Omental fat pad (tissue), 3 donors: ENCODE measurements at regions not wholly inside any gene's neighbourhood (a gene's known extent, or its start where the extent isn't known, plus 50 kb on each side); places are given as distances from the start of the nearest gene placed in this dataset.

ENCODE experiments used
- ATAC-seq: fragments of 150-250 bp; one replicate; pipeline ENCODE4 v1.9.1; 2016; ENCODE audit warnings: mild to moderate bottlenecking, moderate library complexity; ENCODE audit not compliant: low FRiP score
- DNase-seq: peaks from one replicate; pipeline ENCODE4 v3.0.0-alpha.2; 2019; ENCODE audit warnings: low spot score
- TF ChIP-seq, protein P1 (sequence below), 3 donors: fragments of 450-650 bp; IDR thresholded peaks; one replicate each; pipeline ENCODE4 v1.5.1; 2016 to 2017; ENCODE audit warnings: antibody characterized with exemption in 3 of 3, mild to moderate bottlenecking in 3 of 3, moderate library complexity in 2 of 3

DNA sequence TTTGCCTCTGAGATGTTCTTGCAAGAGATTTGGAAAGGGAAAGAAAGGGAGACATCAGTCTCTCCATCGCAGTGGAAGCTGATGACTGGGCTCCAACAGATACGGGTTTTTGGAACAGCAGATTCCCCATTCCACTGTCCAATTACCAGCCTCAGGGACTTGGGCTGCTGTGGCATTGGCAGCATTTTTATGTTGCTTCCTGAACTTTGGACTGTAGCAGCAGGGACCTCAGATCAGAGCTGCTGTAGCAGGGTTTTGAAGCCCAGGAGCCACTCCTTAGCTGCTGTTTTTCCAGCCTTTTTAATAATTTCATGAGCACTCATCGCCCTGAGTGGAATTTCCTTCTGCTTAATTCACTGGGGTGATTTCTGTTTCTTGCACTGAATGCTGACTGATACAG lies 135.7 kb upstream of the SLCO3A1 start:
- TF ChIP-seq, protein P1, sequence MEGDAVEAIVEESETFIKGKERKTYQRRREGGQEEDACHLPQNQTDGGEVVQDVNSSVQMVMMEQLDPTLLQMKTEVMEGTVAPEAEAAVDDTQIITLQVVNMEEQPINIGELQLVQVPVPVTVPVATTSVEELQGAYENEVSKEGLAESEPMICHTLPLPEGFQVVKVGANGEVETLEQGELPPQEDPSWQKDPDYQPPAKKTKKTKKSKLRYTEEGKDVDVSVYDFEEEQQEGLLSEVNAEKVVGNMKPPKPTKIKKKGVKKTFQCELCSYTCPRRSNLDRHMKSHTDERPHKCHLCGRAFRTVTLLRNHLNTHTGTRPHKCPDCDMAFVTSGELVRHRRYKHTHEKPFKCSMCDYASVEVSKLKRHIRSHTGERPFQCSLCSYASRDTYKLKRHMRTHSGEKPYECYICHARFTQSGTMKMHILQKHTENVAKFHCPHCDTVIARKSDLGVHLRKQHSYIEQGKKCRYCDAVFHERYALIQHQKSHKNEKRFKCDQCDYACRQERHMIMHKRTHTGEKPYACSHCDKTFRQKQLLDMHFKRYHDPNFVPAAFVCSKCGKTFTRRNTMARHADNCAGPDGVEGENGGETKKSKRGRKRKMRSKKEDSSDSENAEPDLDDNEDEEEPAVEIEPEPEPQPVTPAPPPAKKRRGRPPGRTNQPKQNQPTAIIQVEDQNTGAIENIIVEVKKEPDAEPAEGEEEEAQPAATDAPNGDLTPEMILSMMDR (IDR thresholded peaks at IDR 0.05) = no peak
- no peak for ATAC-seq
- no peak for DNase-seq

DNA sequence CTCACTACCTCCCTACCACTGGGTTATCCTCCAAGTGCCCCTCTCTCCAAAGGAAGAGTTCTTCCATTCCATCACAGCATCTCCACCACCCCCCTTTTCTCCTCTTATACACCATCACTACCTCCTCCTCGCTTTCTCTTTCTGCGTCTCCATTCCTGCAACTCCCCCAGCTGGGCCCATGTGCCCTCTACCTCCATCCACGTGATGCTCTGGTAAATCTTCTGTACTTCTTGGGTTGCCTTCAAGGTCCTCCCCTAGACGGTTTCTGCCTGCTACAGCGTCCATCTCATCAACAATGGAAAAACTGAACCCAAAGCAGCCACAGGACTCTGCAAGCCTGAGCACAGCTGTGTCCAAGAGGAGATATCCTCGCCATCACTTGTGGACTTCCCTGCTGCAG lies 129.5 kb upstream of the SLCO3A1 start:
- ATAC-seq = no peak
- TF ChIP-seq, protein P1 (IDR thresholded peaks at IDR 0.05) = no peak
- no peak for DNase-seq

DNA sequence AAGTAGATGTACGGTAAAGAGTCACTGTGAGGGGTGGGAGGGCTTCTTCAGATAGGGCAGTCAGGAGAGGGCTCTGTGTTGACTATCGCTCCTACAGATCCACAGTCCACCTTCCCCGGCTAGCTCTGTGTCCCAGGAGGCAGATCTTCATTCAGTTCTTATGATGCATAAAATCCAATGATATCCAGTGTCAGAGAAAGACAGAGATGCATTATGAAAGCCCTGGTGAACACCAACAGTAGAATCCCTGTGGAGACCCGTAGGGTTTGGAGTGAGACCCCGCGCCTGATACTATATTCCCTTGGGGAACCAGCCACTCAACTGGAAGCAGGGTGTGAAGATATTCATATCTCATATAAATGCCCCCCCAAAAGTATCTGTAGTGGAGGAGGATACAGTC lies 119.8 kb upstream of the SLCO3A1 start:
- ATAC-seq (no peak), DNase-seq (no peak)
- TF ChIP-seq, protein P1 (IDR thresholded peaks at IDR 0.05) = no peak

DNA sequence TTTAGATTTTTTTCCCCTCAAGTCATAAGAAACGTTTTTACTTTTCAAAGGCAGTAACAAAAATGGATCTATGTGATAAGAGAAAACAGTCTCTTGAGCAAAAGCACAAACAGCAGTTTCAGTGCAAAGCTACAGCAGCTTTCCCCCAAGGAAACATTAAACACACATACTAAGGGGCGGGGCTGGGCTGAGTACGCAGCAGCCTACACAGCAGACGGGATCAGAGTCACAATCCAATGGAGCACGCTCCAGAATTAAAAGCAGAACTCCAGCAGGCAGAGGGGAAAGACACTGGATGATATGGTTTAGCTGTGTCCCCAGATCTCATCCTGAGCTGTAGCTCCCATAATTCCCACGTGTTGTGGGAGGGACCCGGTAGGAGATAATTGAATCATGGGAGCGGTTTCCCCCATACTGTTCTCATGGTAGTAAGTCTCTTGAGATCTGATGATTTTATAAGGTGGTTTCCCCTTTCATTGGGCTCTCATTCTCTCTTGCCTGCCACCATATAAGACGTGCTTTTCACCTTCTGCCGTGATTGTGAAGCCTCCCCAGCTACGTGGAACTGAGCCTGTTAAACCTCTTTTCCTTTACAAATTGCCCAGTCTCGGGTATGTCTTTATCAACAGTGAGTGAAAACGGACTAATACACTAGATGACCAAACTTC lies 116.2 kb upstream of the SLCO3A1 start:
- TF ChIP-seq, protein P1 (IDR thresholded peaks at IDR 0.05) = no peak
- no peak for DNase-seq
- no peak for ATAC-seq

DNA sequence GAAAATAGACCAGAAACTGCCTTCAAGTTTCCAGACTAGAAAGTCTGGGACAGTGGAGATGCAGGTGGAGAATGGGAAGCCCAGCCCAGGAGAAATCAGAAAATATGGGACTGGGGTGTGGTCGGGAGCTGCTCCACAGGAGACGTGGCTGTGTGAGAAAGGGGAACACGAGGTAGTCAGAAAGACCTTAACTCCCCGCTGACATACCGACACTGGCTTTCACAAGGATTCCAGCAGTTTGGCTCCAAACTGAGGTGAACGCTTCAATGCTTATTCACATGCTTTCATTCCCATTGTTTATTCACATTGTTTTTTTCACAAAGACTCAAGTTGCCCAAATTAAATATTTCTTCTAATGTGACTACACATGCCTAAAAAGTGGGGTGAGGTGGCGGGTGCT lies 111.5 kb upstream of the SLCO3A1 start:
- no peak for ATAC-seq
- no peak for DNase-seq

DNA sequence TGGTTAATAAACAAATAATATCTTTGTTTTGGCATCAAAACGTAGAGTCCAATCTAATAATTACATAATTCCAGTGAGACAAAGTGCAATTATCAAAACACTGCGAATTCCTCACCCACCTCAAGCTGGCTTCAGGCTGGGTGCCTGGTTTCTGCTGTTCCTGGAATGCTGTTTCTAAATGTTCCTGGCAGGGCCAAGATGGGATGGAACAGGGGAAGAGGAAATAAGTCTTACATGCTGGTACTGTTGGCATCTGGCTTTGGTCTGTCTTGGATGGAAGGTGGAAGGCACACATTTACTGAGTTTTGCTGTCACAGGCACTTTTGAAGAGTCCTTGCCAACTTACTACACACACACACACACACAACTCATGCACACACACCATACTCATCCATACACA lies 101.9 kb upstream of the SLCO3A1 start:
- ATAC-seq (peak; percentile 66), DNase-seq (no peak)
- TF ChIP-seq, protein P1 (IDR thresholded peaks at IDR 0.05) = no peak

More for the DNA sequence above, 111.5 kb upstream of the SLCO3A1 start:
- TF ChIP-seq, protein P1 (IDR thresholded peaks at IDR 0.05) = no peak

DNA sequence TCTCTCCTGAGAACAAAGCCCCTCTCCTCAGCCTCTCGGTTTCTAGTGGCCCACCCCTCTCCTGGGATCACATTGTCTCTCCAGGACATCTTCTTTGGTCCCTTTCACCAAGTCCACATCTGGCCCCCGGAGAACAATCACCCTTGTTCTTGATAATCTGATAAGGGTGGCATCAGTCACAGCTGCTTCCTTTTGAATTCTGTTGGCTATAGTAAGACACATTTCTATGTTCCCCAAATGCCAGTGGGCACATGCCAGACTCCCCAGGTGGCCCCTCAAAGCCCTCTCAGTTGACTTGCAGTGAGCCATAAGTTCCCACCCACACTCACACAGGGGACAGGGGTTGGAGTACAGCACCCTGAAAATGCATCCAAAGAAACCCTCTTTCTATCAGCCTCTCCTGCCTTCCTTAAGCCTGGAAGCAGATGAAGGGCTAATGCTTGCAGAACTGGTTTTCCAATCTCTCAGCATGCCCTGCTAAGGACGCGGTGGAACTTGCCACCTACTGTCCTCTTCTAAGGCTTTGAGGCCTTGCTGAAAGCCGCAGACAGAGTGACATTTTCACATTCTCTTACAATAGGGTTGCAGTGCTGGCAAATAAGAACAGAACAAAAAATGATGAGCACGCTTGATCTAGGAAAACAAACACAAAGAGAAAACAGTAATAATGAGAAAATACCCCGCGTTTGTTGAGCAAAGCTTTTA lies 101.3 kb upstream of the SLCO3A1 start:
- TF ChIP-seq, protein P1 (IDR thresholded peaks at IDR 0.05) = no peak
- no peak for ATAC-seq
- no peak for DNase-seq
